Adipose tissue (tissue), 3 donors: ENCODE measurements at regions not wholly inside any gene's neighbourhood (a gene's known extent, or its start where the extent isn't known, plus 50 kb on each side); places are given as distances from the start of the nearest gene placed in this dataset.
"Not testable (repeated sequence)": the region's sequence is repeated elsewhere in the genome, so short reads cannot be mapped to it uniquely, and the experiment has no call there.

Experiments
- H3K27ac ChIP-seq: one replicate; pipeline ENCODE4 v1.5.1; 2013; ENCODE audit warnings: low read depth, low read length
- WGBS, 3 donors: extraction: QIAGEN DNeasy Blood & Tissue Kit; methylation state at CpG; one replicate each; pipeline ENCODE4 v1.1.7; 2013; 5-methylcytosine and 5-hydroxymethylcytosine counted together
- donor health status: healthy with polysubstance abuse.
- donor health status: Bipolar disorder and iron deficiency.
- donor health status: healthy.

- H3K27ac ChIP-seq: no peak overlapping the region
- WGBS, 3 donors: 84 to 87% (median 84%) methylated on average over 21 of the region's 21 CpGs
These were observed 104.0 kb downstream of the TNFAIP2 start for GRCh38 chr14:103227094-103227768.

DNA sequence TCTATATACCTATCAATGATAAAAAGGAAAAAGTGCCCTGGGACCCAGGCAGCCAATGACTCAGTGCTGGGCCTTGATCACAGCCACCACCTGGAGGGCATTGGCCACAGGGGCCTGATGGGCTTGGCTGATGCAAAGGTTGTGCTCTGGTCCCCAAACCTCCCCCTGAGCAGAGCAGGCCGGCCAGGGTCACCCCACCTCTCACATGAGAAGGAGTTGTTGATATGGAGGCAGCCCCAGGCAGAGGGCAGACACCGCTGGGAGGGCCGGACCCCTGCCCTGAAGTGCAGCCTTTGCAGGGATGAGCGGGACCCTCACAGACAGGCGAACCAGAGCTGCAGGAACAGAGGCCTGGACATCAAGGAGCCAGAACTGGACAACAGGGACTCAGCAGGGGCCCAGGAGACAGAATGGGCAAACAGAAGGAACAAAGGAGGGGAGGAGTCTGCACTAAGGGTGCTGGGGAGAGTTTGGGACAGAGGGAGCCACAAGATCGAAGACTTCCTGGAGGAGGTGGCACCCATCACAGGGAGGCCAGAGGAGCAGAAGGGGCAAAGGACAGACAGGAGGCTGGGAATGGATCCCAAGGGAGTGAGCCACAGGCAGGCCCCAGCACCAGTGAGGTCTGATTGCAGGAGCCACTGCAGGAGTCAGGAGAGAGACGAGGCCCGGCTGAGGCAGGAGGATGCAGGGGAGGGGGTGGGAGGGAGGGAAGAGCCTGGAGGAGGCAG, 105.0 kb downstream of the TNFAIP2 start:
- no peak overlapping the region for H3K27ac ChIP-seq
- WGBS, 3 donors: 87 to 95% (median 92%) methylated on average over 7 to 8 of the region's 8 CpGs

GRCh38 chr14:103228866-103229265, 105.2 kb upstream of the EIF5 start:
- WGBS, 3 donors: 88 to 100% (median 89%) methylated on average over 4 of the region's 4 CpGs
- no peak overlapping the region for H3K27ac ChIP-seq

GRCh38 chr14:103230021-103230420, 104.0 kb upstream of the EIF5 start:
- 94 to 98% (median 95%) methylated on average over 9 of the region's 9 CpGs for WGBS, 3 donors
- no peak overlapping the region for H3K27ac ChIP-seq

- WGBS, 3 donors: 77 to 95% (median 95%) methylated on average over 16 of the region's 16 CpGs
- H3K27ac ChIP-seq: no peak overlapping the region
These were observed 103.2 kb upstream of the EIF5 start for GRCh38 chr14:103230658-103231334.

DNA sequence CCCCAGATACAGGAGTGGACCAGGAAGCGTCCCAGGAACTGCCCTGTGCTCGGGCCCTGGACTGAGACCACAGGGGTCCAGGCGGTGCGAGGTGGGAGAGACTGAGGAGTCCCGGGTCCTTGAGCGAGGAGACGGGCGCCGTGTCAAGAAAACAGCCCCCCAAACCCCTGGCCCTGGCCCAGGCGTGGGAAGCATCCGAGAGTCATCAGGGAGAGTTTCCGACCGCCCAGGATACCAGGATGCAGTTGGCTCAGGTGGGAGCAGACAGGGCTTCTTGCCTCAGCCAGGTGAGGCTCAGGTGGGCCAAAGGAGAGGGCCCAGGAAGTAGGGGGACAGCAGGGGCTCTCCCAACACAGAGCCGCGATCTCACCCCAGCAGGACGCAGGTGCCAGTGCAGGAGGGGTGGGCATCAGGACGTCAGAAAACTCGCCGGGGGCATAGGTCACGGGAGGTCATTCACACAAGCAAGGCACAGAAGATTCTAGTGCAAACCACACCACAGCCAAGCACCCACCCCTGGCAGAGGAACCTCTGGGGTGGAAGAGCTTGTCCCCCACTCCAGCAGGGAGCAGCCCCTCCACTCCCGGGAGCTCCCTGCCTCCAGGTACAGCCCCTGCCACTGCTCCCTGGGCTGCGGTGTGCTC, 102.5 kb upstream of the EIF5 start:
- H3K27ac ChIP-seq: no peak overlapping the region
- WGBS, 3 donors: 94 to 96% (median 96%) methylated on average over 21 to 22 of the region's 22 CpGs

DNA sequence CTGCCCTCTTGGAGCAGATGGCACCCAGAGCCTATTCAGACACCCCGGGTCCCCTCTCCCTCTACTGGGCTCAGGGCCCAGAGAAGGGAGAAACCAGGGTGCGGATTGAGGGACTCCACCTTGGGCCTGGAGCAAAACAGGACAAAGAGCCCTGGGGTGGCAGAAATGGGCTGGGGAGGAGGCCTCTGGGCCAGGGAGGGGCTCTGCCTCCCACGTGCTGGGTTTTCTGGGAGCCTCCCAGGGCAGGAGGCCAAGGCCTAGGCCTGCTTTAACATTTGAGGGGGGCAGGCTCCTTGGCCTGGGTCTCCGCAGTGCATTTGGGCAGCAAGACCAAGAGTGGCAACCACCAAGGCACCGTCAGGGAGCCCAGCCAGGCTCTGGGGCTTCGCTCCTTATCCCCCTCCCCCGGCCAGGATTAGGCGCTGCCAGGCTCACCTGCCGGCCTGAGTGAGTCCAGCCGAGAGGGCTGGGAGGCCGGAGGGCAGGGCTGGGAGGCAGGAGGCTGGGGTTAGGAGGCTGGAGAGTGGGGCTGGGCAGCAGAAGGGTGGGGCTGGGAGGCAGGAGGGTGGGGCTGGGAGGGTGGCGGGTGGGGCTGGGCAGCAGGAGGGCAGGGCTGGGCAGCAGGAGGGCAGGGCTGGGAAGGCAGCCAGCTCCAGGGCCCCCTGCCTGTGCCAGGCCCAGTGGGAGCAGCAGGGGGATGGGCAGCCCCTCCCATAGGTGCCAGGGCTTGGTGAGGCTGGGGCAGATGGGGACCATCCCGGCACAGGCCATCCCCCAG, 101.8 kb upstream of the EIF5 start:
- no peak overlapping the region for H3K27ac ChIP-seq
- WGBS, 3 donors: 86 to 90% (median 89%) methylated on average over 12 to 13 of the region's 13 CpGs

- H3K27ac ChIP-seq: no peak overlapping the region
- 86 to 94% (median 92%) methylated on average over 15 to 16 of the region's 16 CpGs for WGBS, 3 donors
These were observed 101.2 kb upstream of the EIF5 start for GRCh38 chr14:103232831-103233319.

- H3K27ac ChIP-seq: no peak overlapping the region
- WGBS, 3 donors: 94 to 99% (median 96%) methylated on average over 3 of the region's 3 CpGs
These were observed 100.7 kb upstream of the EIF5 start for GRCh38 chr14:103233328-103233727.

DNA sequence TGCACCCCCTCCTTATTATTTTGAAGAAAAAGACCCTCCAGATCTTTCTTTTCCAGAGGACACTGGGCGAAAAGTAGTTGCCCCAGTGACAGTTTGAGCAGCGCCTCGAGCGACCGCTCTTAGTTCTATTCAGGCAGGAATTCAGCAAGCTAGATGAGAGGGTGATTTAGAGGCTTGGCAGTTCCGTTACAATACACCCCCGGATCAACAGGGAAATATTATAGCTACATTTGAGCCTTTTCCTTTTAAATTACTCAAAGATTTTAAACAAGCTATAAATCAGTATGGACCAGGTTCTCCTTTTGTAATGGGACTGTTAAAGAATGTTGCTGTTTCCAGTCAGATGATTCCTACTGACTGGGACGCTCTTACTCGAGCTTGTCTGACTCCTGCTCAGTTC, 99.2 kb upstream of the EIF5 start:
- WGBS, 3 donors: 44 to 66% (median 45%) methylated on average over 9 of the region's 9 CpGs
- H3K27ac ChIP-seq: not testable (repeated sequence)

DNA sequence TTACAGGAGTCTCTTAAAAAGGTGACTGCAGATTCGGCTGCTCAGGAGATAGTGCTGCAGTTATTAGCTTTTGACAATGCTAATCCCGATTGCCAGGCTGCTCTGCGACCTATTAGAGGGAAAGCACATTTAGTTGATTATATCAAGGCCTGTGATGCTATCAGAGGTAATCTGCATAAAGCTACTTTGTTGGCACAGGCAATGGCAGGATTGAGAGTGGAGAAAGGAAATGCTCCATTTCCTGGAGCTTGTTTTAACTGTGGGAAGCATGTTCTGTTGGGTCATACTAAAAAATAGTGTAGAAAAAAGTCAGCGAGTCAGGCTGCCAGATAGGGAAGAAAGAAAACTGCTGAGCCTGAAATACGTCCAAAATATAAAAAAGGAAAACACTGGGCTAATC, 98.5 kb upstream of the EIF5 start:
- H3K27ac ChIP-seq: not testable (repeated sequence)
- 29 to 49% (median 29%) methylated on average over 5 of the region's 5 CpGs for WGBS, 3 donors

- no peak overlapping the region for H3K27ac ChIP-seq
- 83 to 93% (median 91%) methylated on average over 6 of the region's 6 CpGs for WGBS, 3 donors
These were observed 94.3 kb upstream of the EIF5 start for GRCh38 chr14:103239751-103240150.

- H3K27ac ChIP-seq: no peak overlapping the region
- WGBS, 3 donors: 68 to 91% (median 85%) methylated on average over 8 of the region's 8 CpGs
These were observed 92.5 kb upstream of the EIF5 start for GRCh38 chr14:103241531-103241930.

DNA sequence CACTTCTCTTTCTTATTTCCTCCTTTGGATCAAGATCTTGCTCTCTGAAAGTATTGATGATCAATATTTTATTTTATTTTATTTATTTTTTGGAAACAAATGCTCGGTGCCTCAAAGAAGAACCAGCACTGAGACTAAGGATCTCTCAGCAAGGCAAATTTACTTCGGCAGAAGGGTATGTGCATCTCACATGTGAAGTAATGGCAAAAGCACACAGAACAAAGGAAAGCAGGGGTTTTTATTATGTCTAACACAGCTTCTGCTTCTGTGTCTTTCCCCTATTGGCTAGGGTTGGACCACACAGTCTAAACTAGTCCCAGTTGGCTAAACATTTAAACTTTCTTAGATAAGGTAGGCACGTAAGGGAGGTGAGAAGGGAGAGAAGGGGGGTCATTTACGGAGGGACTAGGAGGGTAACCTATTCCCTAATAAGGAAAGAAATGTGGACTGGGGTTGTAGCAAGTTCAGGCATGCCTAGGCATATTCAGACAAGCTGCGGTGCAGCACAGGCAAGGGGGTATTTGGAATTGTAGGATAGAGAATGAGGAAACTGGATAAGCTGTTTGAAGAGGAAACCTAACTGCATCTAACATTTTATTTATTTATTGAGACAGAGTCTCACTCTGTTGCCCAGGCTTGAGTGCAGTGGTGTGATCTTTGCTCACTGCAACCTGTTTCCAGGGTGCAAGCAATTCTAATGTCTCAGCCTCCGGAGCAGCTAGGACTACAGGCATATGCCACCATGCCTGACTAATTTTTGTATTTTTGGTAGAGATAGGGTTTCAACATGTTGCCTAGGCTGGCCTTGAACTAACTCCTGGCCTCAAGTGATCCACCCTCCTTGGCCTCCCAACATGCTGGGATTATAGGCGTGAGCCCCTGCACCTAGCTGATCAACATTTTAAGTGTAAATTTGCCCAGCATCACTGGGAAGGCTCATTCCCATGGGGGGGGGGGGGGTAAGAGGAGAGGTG, 90.0 kb upstream of the EIF5 start:
- H3K27ac ChIP-seq: no peak overlapping the region
- 89 to 95% (median 94%) methylated on average over 7 of the region's 7 CpGs for WGBS, 3 donors

- WGBS, 3 donors: 48 to 56% (median 52%) methylated on average over 3 of the region's 3 CpGs
- H3K27ac ChIP-seq: not testable (repeated sequence)
These were observed 88.4 kb upstream of the EIF5 start for GRCh38 chr14:103245624-103246031.

- H3K27ac ChIP-seq: no peak overlapping the region
- 38 to 43% (median 39%) methylated on average over 2 of the region's 2 CpGs for WGBS, 3 donors
These were observed 88.0 kb upstream of the EIF5 start for GRCh38 chr14:103246070-103246469.

- WGBS, 3 donors: 71 to 77% (median 75%) methylated on average over 7 of the region's 7 CpGs
- no peak overlapping the region for H3K27ac ChIP-seq
These were observed 86.8 kb upstream of the EIF5 start for GRCh38 chr14:103247169-103247606.
